Stimulated activated CD4-positive, alpha-beta T cell treated with anti-CD3 and anti-CD28 coated beads, Interleukin-1b, Interleukin-23, amount 100 ng/mL, for 4 hours (primary cell): ENCODE measurements at regions not wholly inside any gene's neighbourhood (a gene's known extent, or its start where the extent isn't known, plus 50 kb on each side); places are given as distances from the start of the nearest gene placed in this dataset.

ENCODE experiments used
- DNase-seq, 2 donors: peaks; one replicate each; pipeline ENCODE4 v3.0.0-alpha.2; 2020; ENCODE audit warnings: low read depth in 2 of 2

DNA sequence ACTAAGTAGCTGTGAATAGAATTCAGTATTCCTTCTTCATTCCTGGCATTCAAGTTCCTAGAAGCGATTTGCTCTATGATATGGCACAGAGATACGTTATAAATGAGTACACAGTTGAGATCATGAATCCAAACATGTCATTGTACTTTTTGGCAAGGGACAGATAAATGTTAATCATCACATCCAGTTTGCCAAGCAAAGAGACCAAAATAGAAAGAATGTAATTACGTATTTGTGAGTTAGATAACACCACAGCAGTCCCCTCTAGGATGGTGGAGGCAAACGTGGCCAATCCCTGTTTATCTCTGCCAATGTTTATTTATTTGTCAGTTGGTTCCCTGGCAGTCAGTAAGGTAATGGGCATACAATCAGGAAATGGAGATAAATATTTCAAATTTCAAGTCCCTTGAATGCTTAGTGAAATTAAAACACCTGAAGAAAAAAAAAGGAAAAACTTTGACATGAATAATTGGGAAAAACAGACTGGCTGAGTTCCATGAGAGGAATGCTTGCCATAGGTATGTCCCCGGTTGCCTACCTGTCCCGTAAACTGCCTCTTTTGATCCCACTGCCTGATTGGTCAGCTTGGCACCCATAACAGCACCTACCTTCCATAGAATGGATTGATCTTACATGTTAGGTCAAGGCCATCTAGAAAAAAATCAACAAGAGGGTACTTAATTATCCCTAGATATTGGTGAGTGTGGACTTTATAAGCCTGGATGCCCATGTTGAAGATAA, 451.1 kb upstream of the NETO1 start:
- DNase-seq = no peak

DNA sequence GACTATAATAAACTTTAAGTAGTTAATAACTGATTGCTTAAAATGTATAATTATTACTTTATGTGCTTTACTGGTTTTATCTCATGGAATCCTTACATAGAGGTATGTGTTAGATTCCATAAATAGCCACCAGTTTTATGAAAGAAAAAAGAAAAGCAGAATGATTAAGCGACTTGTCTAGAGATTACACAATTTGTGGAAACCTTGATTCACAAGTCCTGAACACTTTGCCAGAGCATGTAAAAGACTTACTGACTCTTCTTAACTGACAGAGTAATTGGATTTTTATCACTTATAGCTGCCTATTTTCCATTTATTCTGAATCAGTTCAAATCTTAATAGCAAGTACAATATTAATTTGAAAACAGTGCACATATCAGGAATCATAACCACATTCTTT, 448.7 kb upstream of the NETO1 start:
- no peak for DNase-seq

DNA sequence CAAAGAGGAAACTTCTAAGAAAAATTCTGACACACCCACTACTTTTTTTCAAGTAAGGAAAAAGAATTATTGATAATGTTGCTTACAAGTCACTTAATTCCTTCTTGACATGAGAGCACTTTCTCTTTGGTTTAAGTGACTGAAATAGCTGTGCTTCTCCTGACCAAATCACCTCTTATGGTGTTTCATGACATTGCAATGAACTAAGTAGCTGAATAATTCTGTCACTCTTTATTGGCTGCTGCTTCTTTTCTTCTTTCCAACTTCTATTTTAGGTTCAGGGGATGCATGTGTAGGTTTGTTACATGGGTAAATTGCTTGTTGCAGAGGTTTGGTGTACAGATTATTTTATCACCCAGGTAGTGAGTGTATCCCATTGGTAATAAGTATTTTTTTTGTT, 447.6 kb upstream of the NETO1 start:
- no peak for DNase-seq

DNA sequence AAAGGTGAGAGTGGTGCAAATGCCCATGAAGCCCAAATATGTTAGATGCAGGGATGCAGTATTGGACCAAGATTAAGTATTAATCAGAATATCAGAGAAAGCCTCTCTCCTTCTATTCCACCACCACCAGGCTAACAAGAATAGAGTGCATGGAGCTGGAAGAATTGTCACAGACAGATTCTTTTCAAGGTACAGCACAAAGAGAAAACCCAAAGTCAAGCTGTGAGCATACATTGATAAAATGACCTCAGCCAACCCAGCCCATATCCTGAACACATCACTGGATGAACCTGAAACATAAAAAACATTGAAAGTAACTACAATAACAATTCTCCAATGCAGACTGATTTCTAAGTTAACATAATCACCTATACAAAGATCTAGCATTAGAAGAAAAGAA, 445.7 kb upstream of the NETO1 start:
- no peak for DNase-seq

DNA sequence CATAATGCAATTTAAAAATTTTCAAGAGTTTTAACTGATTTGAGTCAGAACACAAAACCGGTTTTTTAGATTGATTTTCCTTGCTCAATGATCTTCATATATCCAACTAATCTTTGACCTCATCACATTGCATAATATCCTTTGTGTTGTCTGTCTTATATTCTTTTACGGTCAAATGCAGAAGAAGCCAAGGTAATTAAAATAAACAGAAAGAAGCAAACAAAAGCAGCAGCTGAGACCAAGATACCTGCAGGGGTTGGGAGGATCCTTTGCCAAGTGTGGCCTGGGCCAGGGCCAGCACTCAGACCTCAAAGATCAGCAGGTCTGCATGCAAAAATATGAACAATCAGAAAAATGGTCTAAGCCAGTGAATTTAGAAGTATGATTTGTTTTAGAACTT, 428.9 kb upstream of the NETO1 start:
- DNase-seq = no peak

DNA sequence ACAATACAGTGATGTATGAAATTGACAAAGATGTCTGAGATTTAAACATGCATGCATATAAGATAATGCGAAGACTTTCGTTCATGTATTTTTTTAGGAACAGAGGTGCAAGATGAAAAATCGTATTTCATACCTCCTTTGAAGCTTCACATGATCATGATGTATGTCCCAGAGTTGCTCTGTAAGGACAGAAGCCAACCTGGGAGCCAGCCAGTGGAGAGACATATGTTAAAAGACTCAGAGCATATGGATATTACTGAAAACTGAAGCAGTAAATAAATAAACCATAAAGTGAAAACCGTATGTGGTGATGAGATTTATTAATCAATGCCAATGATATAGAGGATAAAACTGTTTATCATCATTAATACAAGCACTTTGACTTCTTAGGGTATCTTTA, 424.4 kb upstream of the NETO1 start:
- DNase-seq = no peak

DNA sequence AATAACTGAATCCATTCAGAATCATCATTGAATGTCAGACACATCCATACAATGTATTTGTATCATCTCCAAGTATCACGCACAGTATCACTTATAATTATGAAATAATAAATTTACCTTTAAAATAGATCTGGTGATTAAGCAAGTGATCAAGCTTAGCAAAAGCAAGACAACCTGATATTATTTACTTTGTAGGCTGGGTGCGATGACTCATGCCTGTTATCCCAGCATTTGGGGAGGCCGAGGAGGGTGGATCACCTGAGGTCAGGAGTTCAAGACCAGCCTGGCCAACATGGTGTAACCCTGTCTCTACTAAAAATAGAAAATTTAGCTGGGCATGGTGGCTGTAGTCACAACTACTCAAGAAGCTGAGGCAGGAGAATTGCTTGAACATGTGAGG, 421.0 kb upstream of the NETO1 start:
- no peak for DNase-seq

DNA sequence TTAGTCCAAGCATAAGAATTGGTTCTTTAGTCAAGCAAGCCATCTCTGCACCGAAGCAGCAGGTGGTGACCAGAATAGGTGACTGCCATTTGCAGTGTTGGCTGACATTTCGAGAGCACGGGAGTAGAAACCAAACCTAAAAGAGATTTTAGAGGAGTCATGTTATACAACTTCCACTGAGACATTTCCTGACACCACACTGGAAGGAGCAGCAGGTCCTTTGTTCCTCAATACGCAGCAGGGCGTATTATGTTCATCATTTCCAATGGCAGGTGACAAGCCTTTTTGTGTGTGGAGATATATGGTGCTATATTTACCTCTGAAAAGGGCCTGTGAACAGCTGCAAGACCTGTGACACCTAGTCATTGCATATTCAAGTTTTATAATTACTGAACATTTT, 418.8 kb upstream of the NETO1 start:
- DNase-seq = no peak

DNA sequence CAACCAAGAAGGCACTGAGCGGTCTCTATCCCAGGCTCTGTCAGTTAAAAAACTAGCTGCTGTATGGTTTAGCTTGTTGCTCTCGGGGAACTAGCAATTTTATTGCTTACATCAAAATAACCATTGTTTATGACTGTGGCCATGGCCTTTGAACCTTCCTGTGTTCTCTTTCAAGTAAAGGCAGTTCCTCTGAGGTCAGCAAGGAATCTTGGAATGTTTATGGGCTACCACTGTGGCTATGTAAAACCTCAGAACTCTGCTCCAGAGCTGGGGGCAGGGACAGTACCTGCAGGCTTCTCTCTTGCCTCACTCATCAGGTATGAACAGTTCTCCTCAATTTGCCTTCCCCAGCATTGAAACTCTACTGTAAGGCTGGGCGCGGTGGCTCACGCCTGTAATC, 416.0 kb upstream of the NETO1 start:
- DNase-seq = no peak

DNA sequence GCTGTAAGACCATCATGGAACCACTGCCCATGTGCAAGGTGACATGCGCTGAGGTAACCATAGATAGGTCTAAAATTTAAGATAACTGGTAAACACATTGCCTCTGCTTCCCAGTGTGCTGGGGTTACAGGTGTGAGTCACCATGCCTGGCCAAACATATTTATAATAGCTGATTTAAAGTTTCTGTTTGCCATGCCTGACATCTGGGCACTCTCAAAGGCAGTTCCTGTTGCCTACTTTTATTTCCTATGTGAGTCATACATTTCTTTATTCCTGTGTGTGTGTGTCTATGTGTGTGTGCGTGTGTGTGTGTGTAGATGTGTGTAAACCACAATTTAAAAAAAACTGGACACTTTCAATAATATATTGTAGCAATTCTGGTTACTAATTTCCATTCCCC, 415.2 kb upstream of the NETO1 start:
- DNase-seq = no peak

DNA sequence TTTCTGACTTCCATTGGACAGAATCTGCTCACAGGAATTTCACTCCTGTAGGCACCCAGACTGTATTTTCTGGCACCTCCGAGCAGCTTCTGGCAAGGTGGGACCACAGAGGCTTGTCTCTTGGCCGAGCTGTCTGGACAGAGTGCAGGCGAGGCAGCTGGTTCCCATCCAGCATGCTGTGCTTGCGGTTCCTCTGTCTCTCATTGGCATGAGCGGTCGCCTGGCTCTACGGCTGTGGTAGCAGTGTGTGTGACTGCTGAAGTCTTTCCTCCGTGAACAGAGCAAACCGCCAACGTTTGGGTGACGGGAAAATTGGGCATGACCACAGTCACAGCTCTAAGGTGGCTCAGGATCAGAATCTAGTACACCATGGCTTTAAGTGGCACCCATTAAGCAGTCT, 411.7 kb upstream of the NETO1 start:
- no peak for DNase-seq

DNA sequence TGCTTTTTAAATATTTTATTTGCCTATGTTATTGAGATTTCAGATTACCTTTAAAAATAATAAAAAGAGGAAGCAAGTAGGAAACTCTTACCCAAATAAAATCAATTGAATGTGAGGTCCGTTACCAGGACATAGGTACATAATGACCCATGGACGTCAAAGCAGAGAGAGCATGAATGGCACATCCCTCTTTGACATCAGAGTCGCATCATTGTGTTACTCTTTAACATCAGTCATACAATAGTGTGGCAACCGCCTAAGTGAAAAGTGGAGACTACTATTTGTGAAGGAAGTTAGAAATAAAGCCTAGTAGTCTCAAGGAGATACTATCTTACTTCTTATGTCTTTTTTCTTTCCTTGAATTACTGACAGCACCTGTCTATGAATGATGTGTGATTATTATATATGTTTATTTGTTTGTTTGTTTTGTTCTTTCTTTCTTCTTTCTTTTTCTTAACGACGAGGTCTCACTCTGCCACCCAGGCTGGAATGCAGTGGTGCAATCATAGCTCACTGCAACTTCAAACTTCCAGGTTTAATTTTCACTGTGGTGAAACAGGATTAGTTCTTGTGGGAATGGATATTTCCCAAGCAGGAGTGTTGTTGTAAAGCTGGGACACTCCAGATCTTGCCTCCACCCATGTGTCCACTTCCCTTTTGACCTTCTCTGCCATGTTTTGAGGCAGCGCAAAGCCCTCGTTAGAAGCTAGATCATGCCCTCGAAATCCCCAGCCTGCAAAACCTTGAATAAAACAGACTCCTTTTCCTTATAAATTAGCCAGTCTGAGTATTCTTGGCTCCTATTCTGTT, 407.2 kb upstream of the NETO1 start:
- no peak for DNase-seq

DNA sequence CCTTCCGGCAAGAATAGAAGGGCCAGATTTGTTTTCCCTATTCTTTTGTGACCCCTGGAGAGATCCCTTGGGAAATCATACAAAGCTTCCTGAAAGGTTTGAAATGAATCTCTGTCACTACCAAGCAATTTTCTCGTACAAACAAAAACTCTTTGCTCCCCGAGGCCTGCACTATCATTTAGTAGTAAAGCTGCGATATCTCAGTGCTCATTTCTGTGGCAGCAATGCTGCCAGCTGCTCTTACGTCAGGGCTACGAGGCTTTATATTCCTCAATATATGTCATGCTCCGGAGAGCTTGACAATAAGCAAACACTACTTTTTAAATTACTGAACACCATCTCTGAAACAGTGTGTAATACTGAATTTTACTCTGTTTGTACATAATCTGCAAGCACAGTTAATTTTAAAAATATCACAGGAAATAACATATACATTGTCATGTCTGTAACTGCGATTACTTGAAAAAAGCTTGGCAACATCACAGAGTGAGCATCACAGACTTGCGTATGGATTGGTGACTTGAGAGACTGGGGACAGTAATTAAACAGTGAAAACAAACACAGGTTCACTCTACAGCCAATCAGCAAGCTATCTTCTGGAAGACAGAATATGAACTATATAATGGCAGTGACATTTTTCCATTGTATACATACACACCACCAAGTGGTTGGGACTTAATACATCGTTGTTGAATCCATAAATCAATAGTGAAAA, 403.3 kb upstream of the NETO1 start:
- DNase-seq = no peak

DNA sequence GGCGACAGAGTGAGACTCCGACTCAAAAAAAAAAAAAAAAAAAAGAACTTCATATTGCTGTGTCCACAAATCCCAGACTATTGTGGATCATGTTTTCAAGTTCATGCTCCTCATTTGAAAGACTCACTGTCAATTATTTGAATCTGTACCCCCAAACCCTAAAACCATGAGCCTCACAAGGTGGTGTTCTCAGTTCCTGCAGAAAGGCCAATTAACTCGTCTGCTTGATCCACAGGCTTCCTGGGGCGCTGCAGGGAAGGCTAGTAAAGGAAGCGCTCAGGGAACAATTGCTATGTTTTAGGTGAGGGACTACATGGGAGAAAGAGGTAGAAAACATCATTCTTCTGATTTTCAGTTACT, 396.8 kb upstream of the NETO1 start:
- DNase-seq = no peak

DNA sequence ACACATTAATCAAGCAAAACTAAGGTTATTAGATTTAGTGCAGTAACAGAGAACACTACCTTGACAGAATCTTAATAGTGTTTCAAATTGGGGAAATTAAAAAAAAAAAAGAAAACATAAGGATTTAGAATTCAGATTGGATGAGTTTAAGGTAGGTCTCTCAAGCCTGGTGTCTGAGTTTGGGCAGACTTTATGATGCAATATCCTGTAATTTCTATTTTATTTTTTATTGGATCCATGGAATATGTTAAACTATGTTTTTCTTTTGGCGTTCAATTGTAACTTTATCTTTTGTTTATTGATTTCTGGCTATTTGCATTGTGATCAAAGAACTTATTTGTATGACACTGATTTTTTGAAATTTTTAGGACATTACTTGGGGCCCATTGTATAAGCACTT, 394.1 kb upstream of the NETO1 start:
- DNase-seq = no peak

DNA sequence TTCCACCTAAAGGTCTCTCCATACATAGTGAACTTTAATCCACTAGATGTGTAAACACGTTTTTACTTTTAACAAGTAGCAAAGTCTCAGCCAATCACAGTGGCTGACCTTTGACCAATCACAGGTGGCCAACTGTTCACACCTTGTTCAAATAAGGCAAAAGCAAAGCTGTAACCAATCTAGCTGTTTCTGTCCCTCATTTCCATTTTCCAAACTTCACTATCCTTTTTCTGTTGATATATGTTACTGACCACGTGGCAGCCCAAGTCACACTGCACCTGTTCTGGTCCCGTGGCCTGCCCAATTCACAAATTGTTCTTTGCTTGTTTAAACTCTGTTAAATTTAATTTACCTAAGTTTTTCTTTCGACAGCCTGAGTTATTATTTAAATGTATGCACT, 393.5 kb upstream of the NETO1 start:
- no peak for DNase-seq

DNA sequence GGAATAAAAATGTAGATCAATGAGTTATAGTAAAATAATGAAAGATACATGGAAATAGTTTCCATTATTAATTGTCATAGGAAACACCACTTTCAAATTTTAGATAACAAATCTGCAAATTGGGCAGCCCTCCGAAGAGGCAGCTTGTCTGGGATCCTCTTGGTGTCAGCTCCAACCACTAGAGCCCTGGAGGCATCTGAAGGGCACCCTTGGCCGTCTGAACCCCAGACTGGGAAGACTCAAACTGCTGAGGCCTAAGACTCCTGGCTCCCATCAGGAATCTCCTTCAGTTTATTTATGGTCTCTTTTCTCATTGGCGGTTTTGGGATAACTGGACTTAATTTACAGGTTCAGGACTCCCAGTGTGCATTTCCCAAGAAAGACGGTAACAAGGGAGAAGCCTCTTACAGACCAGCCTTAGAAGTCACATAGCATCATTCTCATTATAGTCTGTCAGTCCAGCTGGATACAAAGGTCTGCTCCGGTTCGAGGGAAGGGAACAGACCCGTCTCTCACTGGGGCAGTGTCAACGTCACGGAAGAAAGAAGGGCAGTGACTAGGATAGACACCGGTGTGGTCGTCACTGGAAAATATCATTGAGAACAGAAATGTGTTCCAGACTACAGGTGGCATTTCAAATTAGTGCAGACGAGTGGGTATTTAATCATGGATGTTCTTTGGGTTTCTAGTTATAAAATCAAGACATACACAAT, 390.7 kb upstream of the NETO1 start:
- DNase-seq = no peak

DNA sequence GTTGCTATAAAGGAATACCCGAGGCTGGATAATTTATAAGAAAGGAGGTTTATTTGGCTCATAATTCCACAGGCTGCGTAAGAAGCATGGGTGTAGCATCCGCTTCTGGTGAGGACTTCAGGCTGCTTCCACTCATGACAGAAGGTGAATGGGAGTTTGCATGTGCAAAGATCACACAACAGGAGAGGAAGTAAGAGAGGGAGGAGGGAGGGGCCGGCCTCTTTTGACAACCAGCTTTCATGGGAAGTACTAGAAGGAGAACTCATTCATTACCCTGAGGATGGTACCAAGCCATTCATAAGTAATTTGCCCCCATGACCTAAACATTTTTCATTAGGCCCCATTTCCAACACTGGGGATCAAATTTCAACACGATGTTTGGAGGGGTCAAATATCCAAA, 386.8 kb upstream of the NETO1 start:
- no peak for DNase-seq

DNA sequence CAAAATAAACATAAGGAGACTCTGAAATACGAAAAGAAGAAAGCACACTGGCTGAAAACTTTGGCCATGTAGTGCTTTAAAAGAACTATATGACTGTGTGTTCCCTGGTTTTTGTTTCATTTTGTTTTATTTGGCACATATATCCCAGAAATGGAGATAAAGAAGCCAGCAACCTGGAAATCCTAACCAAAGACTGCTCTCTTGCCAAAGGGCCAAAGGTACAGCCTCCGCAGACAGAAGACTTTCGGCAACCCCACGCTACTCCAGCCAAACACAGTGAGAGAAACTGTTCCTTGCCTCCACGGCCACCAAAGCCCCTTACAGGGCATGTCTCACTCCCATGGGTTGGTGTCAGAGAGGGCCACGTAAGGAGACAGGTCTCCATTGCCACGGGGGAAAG, 381.2 kb upstream of the NETO1 start:
- DNase-seq = no peak

DNA sequence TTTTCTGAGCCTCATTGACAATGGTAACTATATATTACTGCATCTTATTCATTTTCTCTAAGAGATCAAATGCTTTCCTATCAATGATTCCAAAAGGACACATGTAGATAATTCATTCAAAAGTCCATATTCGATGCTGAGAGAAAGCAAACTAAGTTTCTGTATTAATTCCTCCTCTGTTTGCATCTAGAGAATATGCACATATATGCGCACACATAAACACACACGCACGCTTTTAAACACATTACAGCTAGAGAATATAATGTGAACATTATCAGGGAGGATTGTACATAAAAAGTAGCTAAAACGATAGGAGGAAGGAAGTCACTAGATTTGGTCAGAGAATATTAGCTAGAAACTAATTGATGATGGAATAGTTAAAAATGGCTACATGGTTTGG, 379.0 kb upstream of the NETO1 start:
- no peak for DNase-seq

DNA sequence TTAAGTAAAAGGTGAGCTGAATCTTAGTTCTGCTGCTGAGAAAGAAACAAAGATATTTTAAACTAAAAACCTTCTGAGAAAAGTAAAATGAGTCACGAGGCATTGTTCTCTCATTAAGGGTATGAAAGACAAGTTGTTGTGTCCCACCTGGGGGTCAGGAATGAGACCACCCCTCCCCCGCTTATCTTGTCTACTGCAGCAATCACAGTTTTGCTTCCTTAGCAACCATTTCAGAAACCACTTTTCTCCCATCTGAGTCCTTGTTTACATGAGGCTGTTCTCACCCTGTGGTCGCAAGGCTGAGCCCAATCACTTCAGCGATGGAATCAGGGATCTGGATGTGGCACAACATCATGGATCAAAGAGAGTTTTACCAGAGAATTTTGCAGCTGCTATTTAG, 377.6 kb upstream of the NETO1 start:
- DNase-seq = no peak

DNA sequence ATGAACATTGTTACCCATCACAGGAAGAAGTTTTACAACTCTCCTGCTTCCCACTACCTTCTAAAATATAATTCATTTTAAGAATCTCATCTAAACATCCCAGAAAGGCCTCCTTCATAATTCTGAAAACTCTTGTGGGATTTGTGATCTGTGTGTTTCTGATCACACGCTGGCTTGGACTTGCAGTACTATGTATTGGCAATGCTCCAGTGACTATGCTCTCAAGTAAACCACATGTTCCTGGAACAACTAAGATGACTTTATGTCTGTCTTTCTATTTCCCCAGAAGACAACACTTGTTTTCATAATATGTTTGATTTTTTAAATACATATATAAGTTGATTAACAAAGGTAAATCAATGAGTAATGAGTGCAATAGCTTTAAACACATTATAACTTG, 376.6 kb upstream of the NETO1 start:
- DNase-seq = no peak
